ENCODE measurements at regions not wholly inside any gene's neighbourhood (a gene's known extent, or its start where the extent isn't known, plus 50 kb on each side); places are given as distances from the start of the nearest gene placed in this dataset.
A peak's percentile ranks its signal among the peaks of the same experiment; 100 is the strongest.
"Not testable (repeated sequence)": the region's sequence is repeated elsewhere in the genome, so short reads cannot be mapped to it uniquely, and the experiment has no call there.

- DNase-seq = not testable (repeated sequence)
Measured at GRCh38 chr4:86413426-86413825, 53.6 kb upstream of the MAPK10 start.

GRCh38 chr4:86414686-86415085 lies 54.8 kb upstream of the MAPK10 start:
- no peak for DNase-seq

GRCh38 chr4:86416081-86416480 lies 56.2 kb upstream of the MAPK10 start:
- DNase-seq = no peak

GRCh38 chr4:86421461-86421860 lies 61.6 kb upstream of the MAPK10 start:
- no peak for DNase-seq

DNA sequence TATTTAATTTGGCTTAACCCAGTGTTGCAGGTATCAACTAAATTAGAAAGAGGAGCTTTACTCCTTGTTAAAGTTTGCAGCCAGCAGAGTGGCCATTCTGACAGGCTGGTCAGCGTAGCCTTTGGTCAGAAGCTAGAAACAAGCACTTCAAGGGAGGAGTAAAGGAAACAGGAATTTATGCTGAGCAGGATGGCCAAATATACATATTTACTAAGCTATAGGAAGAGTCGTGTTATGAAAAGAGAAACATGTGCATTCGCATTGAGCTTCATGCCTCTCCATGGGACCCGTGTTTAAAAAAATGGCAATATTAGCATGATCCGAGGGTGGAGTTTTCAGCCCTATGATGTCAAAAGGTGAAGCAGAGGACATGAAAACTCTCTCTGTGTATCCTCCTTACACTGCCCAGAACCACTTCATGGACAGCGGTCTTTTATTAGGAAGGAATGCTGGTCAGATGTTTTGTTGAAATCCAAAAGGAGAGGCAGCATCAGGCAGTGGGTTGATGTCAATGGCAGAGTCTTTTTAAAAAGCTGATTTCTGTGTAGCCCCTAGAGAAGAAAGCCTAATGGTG lies 71.8 kb upstream of the MAPK10 start:
- no peak for DNase-seq

GRCh38 chr4:86432559-86433134 lies 72.8 kb upstream of the MAPK10 start:
- DNase-seq = no peak

DNA sequence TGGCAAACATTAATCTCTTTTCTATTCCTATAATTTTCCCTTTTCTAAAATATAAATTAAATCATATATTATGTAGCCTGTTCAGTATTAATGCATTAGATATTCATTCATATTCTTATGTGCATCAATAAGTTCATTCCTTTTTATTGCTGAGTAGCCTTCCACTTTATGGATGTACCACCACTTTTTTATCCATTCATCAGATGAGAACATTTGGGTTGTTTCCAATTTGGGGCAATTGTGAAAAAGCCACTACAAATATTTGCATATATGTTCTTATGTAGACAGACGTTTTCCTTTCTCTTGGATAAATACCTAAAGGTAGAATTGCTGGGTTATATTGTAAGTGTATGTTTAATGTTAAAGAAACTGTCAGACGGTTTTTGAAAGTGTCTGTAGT lies 79.4 kb upstream of the MAPK10 start:
- DNase-seq = no peak

DNA sequence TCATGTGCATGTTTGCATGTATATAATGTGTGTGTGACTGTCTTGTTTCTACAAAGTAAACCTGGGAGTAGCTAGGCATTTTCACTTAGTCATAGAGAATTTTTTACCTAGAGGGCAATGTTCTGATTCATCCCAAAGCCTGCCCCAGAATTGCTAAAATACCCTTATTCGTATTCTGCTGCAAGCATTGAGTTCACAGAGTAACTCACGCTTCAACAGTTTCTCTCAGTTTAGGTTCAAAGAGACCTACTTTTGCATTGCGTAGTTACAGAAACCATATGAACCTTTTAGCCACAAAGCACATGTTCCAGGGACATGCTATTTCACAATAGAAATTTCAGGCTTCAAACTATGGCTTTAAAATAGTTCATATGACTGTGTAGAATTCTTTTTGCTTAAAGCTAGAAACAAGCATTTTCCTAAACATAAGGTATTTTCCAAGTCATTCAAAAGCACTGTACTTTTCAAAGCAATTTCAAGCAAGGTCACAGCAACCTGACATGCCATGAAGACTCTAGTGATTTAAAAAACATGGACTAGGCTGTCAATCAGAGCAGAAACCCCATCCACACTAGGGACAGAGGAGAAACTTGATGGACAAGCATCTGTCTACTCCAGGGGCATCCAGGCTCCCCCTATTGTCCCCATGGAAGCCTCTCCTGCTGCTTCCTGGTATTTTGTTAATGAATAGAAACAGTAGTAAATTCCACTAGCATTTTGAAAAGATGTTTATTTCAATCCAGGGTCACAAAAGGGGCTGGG lies 81.5 kb upstream of the MAPK10 start:
- no peak for DNase-seq

GRCh38 chr4:86442881-86443280 lies 83.0 kb upstream of the MAPK10 start:
- no peak for DNase-seq

- DNase-seq = no peak
Measured at GRCh38 chr4:86443495-86443894, 83.6 kb upstream of the MAPK10 start.

- no peak for DNase-seq
Measured at GRCh38 chr4:86446996-86447395, 87.1 kb upstream of the MAPK10 start.

DNA sequence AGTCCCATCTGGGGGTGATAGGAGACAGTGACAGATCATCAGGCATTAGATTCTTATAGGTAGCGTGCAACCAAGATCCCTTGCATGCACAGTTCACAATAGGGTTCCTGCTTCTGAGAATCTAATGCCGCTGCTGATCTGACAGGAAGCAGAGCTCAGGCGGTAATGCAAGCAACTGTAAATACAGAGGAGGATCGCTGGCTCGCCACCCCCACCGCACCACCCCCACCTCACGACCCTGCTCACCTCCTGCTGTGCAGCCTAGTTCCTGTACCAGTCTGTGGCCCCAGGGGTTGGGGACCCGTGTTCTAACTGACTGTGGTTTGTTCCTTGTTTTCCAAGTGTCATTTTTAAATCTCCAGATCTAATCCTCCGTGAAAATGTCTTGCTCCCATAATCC lies 89.0 kb upstream of the MAPK10 start:
- DNase-seq = no peak

GRCh38 chr4:86449746-86450588 lies 90.1 kb upstream of the MAPK10 start:
- no peak for DNase-seq

DNA sequence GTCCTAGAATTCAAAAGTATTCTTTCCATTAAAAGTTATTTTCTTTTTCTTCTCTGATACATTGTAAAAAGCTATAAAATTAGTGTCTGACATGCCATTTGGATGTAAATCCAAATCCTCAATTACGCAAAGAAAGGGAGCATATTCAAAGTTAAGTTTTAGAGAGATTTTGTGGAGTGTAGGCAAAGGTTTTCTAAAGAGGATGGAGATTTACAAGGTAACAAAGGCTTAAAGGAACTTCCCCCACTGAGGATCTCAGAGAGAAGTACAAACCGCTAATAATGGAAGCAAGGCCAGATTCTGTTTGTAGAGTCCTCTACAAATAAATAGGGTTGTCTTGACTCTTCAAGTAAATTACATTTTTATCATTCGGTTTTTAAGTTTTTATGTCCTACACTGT lies 91.0 kb upstream of the MAPK10 start:
- DNase-seq = no peak

DNA sequence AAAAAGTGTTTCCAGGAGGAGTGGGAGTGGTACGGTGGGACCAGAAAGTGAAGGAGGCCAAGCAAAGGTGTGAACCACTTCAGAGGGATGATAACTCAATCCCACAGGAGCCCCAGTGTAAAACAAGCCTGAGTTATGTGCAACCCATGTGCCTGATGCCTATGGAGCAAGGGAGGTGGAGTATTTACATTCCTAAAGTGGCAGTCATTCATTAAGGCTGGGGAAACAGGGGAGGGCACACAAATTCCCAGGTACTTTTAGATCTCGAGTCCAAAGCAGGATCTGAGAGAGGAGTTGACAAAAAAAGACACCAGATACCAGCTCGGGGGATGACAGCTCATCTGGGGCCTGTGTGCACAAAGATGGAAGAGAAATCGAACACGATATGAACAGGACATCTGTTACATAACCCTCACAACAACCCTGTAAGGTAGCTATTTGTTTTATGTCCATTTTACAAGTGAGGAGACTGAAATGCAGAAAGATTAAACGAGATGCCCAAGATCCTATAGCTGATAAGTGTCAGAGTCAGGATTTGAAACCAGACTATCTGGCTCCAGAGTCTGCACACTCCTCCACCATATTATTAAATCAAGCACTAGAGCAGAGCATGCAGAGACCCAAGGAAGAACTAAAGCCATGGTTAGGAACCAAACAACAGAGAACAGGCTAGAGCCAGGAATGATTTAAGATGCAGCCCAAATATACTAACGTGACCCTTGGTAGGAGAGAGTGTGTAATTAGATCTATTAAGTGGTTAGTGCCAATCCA lies 91.9 kb upstream of the MAPK10 start:
- DNase-seq = no peak

GRCh38 chr4:86452422-86452891 lies 92.6 kb upstream of the MAPK10 start:
- DNase-seq = peak; percentile 7

- peak; percentile 18 for DNase-seq
Measured at GRCh38 chr4:86452924-86453531, 93.2 kb upstream of the MAPK10 start.

- not testable (repeated sequence) for DNase-seq
Measured at GRCh38 chr4:86453611-86454072, 93.8 kb upstream of the MAPK10 start.

GRCh38 chr4:86461849-86462248 lies 102.0 kb upstream of the MAPK10 start:
- DNase-seq = no peak

DNA sequence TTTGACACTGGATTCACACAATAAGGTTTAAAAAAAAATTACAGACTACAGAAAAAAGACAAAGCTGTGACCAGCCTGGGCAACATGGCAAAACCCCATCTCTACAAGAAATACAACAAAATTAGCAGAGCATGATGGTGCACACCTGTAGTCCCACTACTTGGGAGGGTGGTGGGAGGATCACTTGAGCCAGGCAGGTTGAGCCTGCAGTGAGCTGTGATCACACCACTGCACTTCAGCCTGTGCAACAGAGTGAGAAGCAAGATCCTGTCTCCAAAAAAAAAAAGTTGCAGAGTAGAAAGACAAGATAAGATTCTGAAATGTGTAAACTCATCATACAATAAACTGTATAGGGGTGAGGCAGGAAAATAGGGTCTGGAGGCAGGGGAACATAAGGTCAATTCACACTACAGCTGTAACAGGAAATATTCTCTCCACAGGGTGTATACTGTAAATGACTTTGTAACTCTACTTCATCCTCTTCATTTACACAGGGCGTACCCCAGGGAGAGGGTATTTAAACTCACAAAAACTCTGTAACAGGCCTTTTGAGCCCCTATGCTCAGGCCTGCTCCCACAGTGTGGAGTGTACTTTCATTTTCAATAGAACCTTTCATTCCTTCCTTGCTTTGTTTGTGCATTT lies 112.6 kb upstream of the MAPK10 start:
- DNase-seq = no peak

- not testable (repeated sequence) for DNase-seq
Measured at GRCh38 chr4:86478151-86478550, 116.0 kb upstream of the PTPN13 start.

- DNase-seq = no peak
Measured at GRCh38 chr4:86481440-86481839, 112.7 kb upstream of the PTPN13 start.

Measured in NCI-H2081 treated with DMSO at 0.1 percent for 48 hours (cell line).